Urinary bladder (tissue), 3 donors: ENCODE measurements at regions not wholly inside any gene's neighbourhood (a gene's known extent, or its start where the extent isn't known, plus 50 kb on each side); places are given as distances from the start of the nearest gene placed in this dataset.
"Not testable (repeated sequence)": the region's sequence is repeated elsewhere in the genome, so short reads cannot be mapped to it uniquely, and the experiment has no call there.

Experiments used
- DNase-seq: peaks from one replicate; pipeline ENCODE4 v3.0.0-alpha.2; 2015; ENCODE audit errors: extremely low spot score
- H3K27ac ChIP-seq: one replicate; pipeline ENCODE4 v1.5.1; 2013; ENCODE audit warnings: low read depth, mild to moderate bottlenecking, moderate library complexity
- H3K36me3 ChIP-seq: one replicate; pipeline ENCODE4 v1.6.1; 2013; ENCODE audit warnings: mild to moderate bottlenecking, moderate library complexity; ENCODE audit not compliant: insufficient read depth
- H3K4me1 ChIP-seq: one replicate; pipeline ENCODE4 v1.6.1; 2013; ENCODE audit warnings: mild to moderate bottlenecking, moderate library complexity; ENCODE audit not compliant: insufficient read depth
- H3K4me3 ChIP-seq: one replicate; pipeline ENCODE4 v1.5.1; 2013; ENCODE audit warnings: low read depth, low read length
- WGBS: extraction: QIAGEN DNeasy Blood & Tissue Kit; methylation state at CpG from one replicate; pipeline ENCODE4 v1.1.7; 2013; 5-methylcytosine and 5-hydroxymethylcytosine counted together
- donor health status: healthy with polysubstance abuse.
- donor health status: healthy.

DNA sequence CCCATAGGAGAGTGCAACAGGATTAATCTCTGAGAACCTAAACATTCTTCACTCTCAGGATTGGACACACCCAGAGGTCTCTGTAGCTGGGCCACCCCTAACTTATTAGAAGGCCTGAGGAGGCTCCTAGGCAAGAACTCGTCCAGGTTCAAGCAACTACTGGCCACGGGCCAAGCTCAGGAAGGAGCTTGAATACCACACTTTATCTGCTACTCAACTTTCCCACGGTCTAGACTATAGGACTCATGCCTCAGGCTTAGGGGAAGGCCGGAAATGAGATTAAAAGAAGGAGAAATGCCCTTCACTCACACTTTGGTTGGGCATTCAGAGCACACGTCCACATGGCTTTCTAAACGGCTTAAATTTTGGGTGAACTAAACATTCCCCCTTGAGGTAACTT, 142.8 kb upstream of the PHYHIPL start:
- Histone ChIP-seq H3K36me3 (no peaks in the 10 kb centered on the region), H3K27ac (no peak overlapping the region), H3K4me3 (no peak overlapping the region), H3K4me1 (no peaks in the 10 kb centered on the region)
- no peak for DNase-seq
- 57% methylated on average over 6 of the region's 6 CpGs for WGBS

DNA sequence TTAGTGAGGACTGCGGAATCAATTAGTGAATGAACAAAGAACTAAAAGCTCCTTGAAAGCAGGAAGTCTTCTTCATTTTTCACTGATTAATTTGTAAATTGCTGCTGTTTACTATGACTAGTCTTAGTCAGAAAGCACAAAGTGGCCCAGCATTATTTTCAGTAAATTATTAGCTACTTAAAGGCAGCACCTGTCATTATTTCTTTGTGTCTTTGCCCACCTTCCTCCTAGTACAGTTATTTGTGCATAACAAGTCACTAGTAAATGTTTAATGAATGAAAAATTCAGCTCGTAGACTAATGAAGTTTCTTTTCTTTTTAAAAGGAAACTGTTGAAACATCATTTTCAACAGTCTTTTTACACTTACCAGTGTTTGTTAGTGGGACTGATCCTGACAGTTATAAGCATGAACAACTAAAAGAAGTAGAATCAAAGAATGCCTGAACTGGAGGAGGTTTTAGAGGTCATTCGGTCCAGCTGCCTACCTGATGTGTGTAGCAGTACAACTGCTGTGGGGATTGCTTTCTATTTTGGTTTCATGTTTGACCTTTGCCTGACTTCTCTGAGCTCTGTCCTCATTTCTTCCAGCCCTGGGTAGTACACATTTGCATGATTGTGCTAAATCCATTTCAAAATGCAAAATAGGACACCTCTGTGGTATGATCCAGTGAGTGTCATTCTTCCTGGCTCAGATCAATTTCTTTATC, 140.0 kb upstream of the PHYHIPL start:
- Histone ChIP-seq H3K4me1 (no peaks in the 10 kb centered on the region), H3K4me3 (no peak overlapping the region), H3K36me3 (no peaks in the 10 kb centered on the region), H3K27ac (no peak overlapping the region)
- DNase-seq: no peak
- WGBS: 82% methylated on average over 3 of the region's 3 CpGs

DNA sequence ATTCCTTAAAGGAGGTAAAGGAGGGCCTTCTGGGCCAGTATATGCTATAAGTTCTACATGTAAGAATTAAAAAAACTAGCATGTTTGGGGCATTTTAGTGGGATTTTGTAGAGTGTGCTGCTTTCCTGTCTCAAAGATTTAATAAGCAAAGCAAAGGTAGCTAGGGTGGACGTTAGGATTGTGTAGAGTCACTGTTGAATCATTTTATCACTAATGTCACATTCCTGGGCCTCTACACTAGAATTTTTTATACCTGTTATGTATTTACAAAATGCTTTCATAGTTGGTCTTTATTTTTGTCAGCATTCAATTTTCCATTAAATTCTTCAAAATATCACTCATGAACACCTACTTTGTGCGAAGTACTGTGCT, 139.4 kb upstream of the PHYHIPL start:
- no peak for DNase-seq
- WGBS: 73% methylated on average over 2 of the region's 2 CpGs
- Histone ChIP-seq H3K27ac (no peak overlapping the region), H3K4me3 (no peak overlapping the region), H3K36me3 (no peaks in the 10 kb centered on the region), H3K4me1 (no peaks in the 10 kb centered on the region)

DNA sequence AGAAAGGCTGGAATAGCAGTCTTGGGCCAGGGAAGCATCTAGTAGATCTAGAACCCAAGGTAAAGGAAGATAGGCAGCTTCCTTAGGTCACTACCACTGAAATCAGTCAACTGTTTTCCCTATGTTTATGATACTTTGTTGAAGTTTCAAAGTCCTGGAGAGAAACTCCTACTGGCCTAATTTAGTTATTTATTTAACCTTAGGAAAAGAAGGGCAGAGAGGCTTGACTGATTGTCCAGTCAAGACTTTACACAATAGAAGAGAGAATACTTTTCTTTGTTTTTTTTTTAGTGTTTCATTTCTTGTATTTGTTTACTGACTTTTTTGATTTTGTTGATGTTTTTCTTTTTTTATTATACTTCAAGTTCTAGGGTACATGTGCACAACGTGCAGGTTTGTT, 138.9 kb upstream of the PHYHIPL start:
- Histone ChIP-seq H3K4me1 (no peaks in the 10 kb centered on the region), H3K4me3 (no peak overlapping the region), H3K27ac (no peak overlapping the region), H3K36me3 (no peaks in the 10 kb centered on the region)
- no peak for DNase-seq
- WGBS: 93% methylated on average over 1 of the region's 1 CpG

DNA sequence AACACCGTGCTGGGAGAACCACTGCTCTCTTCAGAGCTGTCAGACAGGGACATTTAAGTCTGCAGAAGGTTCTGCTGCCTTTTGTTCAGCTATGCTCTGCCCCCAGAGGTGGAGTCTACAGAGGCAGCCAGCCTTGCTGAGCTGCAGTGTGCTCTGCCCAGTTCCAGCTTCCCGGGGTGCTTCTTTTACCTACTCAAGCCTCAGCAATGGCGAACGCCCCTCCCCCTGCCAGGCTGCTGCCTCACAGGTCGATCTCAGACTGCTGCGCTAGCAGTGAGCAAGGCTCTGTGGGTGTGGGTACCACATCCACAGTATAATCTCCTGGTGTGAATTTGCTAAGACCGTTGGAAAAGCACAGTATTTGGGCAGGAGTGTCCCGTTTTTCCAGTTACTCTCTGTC, 133.1 kb upstream of the PHYHIPL start:
- DNase-seq, H3K4me1 ChIP-seq, H3K36me3 ChIP-seq, H3K27ac ChIP-seq, H3K4me3 ChIP-seq: not testable (repeated sequence)
- WGBS: 64% methylated on average over 8 of the region's 8 CpGs

DNA sequence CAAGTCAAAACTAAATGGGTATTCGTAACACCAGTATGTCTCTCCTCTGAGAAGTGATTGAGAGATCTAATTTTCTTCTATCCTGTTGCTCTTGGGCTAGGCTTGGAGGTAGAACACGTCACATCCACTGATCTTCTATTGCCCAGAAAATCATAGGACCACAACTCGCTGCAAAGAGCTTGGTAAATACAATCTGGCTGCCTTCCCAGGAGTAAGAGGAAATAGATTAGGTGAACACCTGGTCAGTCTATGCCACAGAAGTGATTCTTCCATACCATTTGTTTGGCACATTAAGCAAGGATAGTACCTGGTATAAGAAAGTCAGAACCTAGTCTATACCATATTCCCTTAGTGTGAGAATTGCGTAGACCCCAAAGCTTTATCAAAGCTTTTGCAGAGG, 129.3 kb upstream of the PHYHIPL start:
- Histone ChIP-seq H3K4me1 (no peaks in the 10 kb centered on the region), H3K36me3 (no peaks in the 10 kb centered on the region), H3K27ac (no peak overlapping the region), H3K4me3 (no peak overlapping the region)
- no peak for DNase-seq
- WGBS: 69% methylated on average over 4 of the region's 4 CpGs

DNA sequence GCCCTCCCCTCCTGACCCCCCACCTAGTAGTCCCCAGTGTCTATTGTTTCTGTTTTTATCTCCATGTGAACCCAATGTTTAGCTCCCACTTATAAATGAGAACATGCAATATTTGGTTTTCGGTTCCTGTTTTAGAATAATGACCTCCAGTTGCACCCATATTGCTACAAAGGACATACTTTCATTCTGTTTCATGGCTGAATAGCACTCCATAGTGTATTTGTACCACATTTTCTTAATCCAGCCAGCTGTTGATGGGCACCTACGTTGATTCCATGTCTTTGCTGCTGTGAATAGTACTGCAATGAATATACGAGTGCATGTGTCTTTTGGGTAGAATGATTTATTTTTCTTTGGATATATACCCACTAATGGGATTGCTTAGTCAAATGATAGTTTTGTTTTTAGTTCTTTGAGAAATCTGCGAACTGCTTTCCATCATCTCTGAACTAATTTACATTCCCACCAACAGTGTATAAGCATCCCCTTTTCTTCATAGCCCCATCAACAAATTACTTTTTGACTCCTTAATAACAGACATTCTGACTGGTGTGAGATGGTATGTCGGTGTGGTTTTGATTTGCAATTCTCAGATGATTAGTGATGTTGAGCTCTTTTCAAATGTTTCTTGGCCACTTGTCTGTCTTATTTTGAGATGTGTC, 128.4 kb upstream of the PHYHIPL start:
- WGBS: 87% methylated on average over 5 of the region's 5 CpGs
- no peaks in the 10 kb centered on the region for H3K36me3 ChIP-seq
- no peak overlapping the region for H3K4me3 ChIP-seq
- DNase-seq: no peak
- H3K4me1 ChIP-seq: no peaks in the 10 kb centered on the region
- H3K27ac ChIP-seq: no peak overlapping the region

DNA sequence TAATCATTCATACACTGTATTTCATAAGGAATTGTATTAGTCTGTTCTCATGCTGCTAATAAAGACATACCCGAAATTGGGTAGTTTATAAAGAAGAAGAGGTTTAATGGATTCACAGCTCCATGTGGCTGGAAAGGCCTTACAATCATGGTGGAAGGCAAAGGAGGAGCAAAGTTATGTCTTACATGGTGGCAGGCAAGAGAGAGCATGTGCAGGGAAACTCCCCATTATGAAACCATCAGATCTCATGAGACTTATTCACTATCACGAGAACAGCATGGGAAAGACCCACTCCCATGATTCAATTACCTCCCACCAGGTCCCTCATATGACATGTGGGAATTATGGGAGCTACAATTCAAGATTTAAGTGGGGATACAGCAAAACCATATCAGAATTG, 122.9 kb upstream of the PHYHIPL start:
- H3K4me1 ChIP-seq, DNase-seq, H3K4me3 ChIP-seq, H3K27ac ChIP-seq, H3K36me3 ChIP-seq: not testable (repeated sequence)
- WGBS: 90% methylated on average over 2 of the region's 2 CpGs

DNA sequence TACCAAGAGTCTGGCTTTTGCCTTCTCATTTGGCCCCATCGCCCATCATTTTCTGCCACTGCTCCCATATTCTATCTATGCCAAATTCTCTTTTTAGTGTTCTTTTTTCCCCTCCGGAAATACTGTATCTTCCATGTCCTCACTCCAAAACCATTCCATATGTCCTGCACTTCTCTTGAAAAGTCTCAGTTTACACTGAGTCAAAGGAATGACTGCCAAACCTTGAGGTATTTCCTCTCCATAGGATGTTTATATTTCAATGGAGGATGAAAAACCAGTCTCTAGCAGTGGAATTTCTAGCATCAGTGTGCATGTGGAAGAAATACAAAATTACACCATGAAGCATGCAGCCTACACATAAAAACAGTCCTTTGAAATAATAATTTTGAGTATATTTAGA, 121.4 kb upstream of the PHYHIPL start:
- no peaks in the 10 kb centered on the region for H3K4me1 ChIP-seq

DNA sequence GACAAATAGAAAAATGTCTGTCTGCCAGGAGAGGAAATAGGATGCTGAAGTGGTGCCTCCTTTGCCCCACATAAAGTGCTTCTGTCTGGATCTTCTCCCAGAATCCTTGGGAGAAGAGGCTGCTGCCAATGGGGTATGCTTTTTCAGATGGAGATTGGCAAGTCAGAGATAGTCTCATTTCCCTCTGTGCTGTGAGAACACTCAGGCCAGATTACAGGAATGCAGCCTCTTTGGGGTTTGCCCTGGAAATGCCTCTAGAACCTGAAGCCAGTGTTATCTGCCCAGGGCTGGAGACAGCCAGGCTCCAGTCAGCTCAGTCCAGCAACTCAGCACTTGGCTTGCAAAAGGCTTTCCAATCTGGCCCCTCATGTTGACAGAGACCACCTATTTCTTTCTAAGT, 119.1 kb upstream of the PHYHIPL start:
- Histone ChIP-seq H3K4me3 (no peak overlapping the region), H3K36me3 (no peaks in the 10 kb centered on the region), H3K27ac (no peak overlapping the region), H3K4me1 (no peaks in the 10 kb centered on the region)
- DNase-seq: no peak

More for the DNA sequence above, 121.4 kb upstream of the PHYHIPL start:
- no peak for DNase-seq
- H3K4me3 ChIP-seq: no peak overlapping the region
- WGBS: 62% methylated on average over 2 of the region's 2 CpGs
- no peaks in the 10 kb centered on the region for H3K36me3 ChIP-seq
- H3K27ac ChIP-seq: no peak overlapping the region

DNA sequence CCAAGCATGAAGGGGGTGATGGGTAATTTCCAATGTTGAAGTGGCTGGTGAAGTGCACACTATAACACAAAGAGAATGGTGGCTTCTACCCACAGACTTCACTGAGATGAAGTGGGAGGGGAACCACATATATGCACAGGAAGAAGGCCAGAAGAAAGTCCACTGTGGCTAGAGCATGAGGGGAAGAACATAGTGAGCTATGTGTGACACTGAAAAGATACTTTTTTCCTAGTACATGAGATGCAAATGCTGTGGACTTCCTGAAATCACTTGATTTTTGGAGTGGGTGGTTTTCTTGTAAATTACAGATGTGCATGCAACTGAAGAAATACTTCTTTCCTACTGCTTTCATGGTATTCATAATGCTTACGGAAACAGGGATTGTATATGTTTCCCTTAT, 115.6 kb upstream of the PHYHIPL start:
- 97% methylated on average over 1 of the region's 1 CpG for WGBS
- no peaks in the 10 kb centered on the region for H3K4me1 ChIP-seq

DNA sequence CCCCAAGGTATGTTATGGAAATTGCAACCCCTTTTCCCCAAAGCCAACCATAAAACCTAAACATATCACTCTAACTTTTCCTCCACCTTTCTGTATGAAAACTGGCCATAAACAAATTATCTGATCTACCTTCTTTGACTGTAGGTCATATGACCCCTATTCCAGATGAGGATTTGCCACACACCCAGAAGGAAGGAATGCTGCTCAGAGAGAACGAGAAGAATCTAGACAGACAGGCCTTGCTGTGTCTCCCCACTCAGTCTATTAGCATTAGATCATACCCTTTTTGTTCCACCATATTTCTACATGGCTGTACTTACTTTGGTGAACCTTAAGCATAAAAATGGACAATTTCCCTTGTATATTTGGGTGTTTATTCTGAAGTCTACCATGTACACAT, 113.0 kb upstream of the PHYHIPL start:
- H3K4me1 ChIP-seq: no peaks in the 10 kb centered on the region
- WGBS: 78% methylated on average over 1 of the region's 1 CpG
- H3K27ac ChIP-seq: no peak overlapping the region
- no peak overlapping the region for H3K4me3 ChIP-seq
- no peaks in the 10 kb centered on the region for H3K36me3 ChIP-seq
- DNase-seq: no peak

More for the DNA sequence above, 115.6 kb upstream of the PHYHIPL start:
- no peak overlapping the region for H3K27ac ChIP-seq
- no peaks in the 10 kb centered on the region for H3K36me3 ChIP-seq
- no peak for DNase-seq
- no peak overlapping the region for H3K4me3 ChIP-seq

DNA sequence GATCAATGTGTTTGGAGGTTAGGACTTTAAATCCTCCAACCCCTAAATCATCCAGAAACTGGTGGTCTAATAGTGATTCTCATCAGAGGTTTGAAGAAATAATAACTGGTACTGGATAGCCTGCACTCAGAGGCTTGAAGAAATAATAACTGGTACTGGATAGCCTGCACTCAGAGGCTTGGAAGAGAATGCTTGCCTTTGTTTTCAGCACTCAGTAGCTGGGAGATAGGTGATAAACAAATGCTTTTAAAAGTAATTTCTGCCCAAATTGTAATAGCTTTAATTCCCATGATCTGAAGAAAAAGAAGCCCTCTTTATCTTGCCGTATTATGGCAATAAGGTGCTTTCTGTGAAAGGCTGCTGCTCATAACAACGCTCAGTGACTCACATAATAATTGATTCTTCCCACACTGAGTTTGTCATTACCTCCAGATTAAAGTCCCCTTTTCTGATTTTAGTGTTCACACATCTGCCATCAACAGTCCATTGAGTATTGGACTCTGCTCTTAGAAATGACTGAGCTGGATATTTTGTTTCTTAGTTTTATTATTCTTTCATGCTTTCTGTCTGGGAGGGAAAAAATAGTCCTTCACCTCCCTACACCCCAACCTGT, 112.3 kb upstream of the PHYHIPL start:
- Histone ChIP-seq H3K4me1 (no peaks in the 10 kb centered on the region), H3K27ac (no peak overlapping the region), H3K4me3 (no peak overlapping the region), H3K36me3 (no peaks in the 10 kb centered on the region)
- 93% methylated on average over 2 of the region's 2 CpGs for WGBS
- no peak for DNase-seq

DNA sequence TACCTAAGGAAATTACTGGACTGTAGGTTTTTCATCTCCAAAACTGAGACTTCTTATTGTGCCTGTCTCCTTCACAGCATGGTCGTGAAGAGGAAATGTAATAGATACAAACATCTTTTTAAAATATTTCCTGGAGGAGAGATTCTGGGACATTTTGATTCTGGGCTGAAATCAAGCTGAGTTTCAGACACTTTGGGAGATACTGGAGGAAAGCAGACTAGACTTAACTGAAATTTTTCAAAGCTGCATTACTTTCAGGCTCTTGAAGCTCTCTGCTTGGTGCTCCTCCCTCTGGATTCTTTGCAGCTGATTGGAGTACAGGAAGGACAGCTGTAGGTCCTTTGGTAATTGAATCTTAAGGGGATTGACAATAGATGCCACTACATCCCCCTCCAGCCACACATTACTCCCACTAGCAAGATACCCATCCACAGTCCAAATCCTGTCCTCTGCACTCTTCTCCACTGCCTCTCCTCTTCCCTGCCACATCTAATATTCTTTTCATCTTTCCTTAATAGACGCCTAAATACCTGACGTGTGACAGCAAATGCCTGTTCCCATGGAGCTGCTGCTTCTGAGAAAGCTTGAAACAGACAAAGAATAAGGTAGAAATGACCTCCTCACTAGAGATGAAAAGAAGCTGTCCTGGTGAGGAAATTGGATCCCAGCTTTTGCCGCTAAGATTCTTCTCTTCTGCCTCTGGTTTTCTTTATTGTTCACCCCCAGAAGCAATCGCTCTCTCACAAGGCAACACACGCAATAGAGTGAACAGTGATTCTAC, 111.5 kb upstream of the PHYHIPL start:
- Histone ChIP-seq H3K4me1 (no peaks in the 10 kb centered on the region), H3K36me3 (no peaks in the 10 kb centered on the region), H3K4me3 (no peak overlapping the region), H3K27ac (no peak overlapping the region)
- 81% methylated on average over 6 of the region's 6 CpGs for WGBS
- no peak for DNase-seq
